ENCODE measurements at regions not wholly inside any gene's neighbourhood (a gene's known extent, or its start where the extent isn't known, plus 50 kb on each side); places are given as distances from the start of the nearest gene placed in this dataset.

DNA sequence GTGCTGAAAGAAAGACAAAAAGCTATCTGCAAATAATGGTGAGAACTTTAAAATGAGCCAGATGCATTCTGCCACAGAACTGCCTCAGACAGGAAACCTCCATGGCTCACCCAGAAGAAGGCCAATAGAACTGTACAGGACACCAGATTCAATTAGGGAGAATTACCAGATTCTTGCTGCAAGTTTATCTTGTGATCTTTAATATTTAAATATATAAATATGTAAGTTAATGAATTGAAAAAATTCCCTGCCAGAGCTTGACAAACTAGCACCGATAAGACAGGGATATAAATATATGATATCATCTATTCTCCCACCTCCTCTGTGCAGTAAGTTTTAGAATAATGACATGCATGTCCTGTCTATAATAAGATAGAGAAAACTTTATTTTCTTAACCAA is 252.8 kb downstream of the PLK2 start:
- DNase-seq, result no peak
- 18 to 27% (median 18%) methylated on average over 1 of the region's 1 CpG for WGBS, 3 donors
- Histone ChIP-seq H3K9me3 (no peaks in the 10 kb centered on the region), H3K36me3 (no peaks in the 10 kb centered on the region), H3K4me1 (ENCODE audit: insufficient read depth) (no peaks in the 10 kb centered on the region), H3K4me3 (no peak overlapping the region), H3K27me3 (no peaks in the 10 kb centered on the region), H3K27ac (no peak overlapping the region)
- TF ChIP-seq POLR2A (IDR thresholded peaks at IDR 0.05) (no peak), EP300 (IDR thresholded peaks at IDR 0.05) (no peak)
- TF ChIP-seq, protein P1, sequence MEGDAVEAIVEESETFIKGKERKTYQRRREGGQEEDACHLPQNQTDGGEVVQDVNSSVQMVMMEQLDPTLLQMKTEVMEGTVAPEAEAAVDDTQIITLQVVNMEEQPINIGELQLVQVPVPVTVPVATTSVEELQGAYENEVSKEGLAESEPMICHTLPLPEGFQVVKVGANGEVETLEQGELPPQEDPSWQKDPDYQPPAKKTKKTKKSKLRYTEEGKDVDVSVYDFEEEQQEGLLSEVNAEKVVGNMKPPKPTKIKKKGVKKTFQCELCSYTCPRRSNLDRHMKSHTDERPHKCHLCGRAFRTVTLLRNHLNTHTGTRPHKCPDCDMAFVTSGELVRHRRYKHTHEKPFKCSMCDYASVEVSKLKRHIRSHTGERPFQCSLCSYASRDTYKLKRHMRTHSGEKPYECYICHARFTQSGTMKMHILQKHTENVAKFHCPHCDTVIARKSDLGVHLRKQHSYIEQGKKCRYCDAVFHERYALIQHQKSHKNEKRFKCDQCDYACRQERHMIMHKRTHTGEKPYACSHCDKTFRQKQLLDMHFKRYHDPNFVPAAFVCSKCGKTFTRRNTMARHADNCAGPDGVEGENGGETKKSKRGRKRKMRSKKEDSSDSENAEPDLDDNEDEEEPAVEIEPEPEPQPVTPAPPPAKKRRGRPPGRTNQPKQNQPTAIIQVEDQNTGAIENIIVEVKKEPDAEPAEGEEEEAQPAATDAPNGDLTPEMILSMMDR (IDR thresholded peaks at IDR 0.05), result no peak
- intact Hi-C loops (cut with DNase I), result no loop called here

GRCh38 chr5:58204966-58205365 is 254.9 kb downstream of the PLK2 start:
- WGBS, 3 donors, result 90 to 96% (median 94%) methylated on average over 3 of the region's 3 CpGs
- intact Hi-C loops (cut with DNase I), result no loop called here
- H3K4me1 ChIP-seq (ENCODE audit: insufficient read depth), result no peaks in the 10 kb centered on the region
- TF ChIP-seq, protein P1 (IDR thresholded peaks at IDR 0.05), result no peak
- TF ChIP-seq EP300 (IDR thresholded peaks at IDR 0.05), result no peak
- TF ChIP-seq POLR2A (IDR thresholded peaks at IDR 0.05), result no peak
- H3K9me3 ChIP-seq, result no peaks in the 10 kb centered on the region
- no peaks in the 10 kb centered on the region for H3K27me3 ChIP-seq
- no peak for DNase-seq
- H3K27ac ChIP-seq, result no peak overlapping the region
- H3K4me3 ChIP-seq, result no peak overlapping the region
- H3K36me3 ChIP-seq, result no peaks in the 10 kb centered on the region

DNA sequence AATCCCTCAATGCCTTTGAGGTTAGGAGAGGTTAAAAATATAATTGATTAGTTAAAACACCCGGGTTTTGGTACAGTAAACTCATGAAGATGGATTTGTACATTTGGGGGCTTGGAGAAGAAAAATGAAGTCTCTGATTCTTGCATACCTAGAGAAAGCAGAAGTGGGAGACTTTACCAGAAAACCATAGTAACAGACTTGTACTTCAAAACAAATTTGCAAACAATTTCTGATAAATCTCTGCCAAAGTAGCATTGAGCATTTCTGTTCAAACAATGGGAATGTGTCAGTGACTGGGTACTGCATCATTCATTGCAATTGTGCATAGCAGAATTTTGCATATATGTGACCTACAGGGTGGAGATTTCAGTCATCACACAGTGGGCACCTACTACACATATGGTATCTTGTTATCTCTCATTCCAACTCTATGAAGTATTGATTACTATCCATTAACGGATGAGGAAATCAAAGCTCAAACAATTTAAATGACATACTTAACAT is 256.9 kb downstream of the PLK2 start:
- Histone ChIP-seq H3K4me3 (no peak overlapping the region), H3K36me3 (no peaks in the 10 kb centered on the region), H3K9me3 (no peaks in the 10 kb centered on the region), H3K27me3 (no peaks in the 10 kb centered on the region), H3K4me1 (ENCODE audit: insufficient read depth) (no peaks in the 10 kb centered on the region), H3K27ac (no peak overlapping the region)
- DNase-seq, result no peak
- intact Hi-C loops (cut with DNase I), result no loop called here
- no peak for TF ChIP-seq POLR2A (IDR thresholded peaks at IDR 0.05)
- no peak for TF ChIP-seq EP300 (IDR thresholded peaks at IDR 0.05)
- TF ChIP-seq, protein P1 (IDR thresholded peaks at IDR 0.05), result no peak
- WGBS, 3 donors, result 79 to 82% (median 80%) methylated on average over 2 of the region's 2 CpGs

GRCh38 chr5:58201922-58202648 is 257.8 kb downstream of the PLK2 start:
- no peak for DNase-seq
- intact Hi-C loops (cut with DNase I), result no loop called here
- H3K9me3 ChIP-seq, result no peaks in the 10 kb centered on the region
- no peak overlapping the region for H3K4me3 ChIP-seq
- H3K27ac ChIP-seq, result no peak overlapping the region
- no peaks in the 10 kb centered on the region for H3K4me1 ChIP-seq (ENCODE audit: insufficient read depth)
- no peaks in the 10 kb centered on the region for H3K36me3 ChIP-seq
- no peak for TF ChIP-seq EP300 (IDR thresholded peaks at IDR 0.05)
- TF ChIP-seq POLR2A (IDR thresholded peaks at IDR 0.05), result no peak
- 86 to 91% (median 87%) methylated on average over 6 of the region's 6 CpGs for WGBS, 3 donors
- H3K27me3 ChIP-seq, result no peaks in the 10 kb centered on the region

- TF ChIP-seq EP300 (IDR thresholded peaks at IDR 0.05) (no peak), POLR2A (IDR thresholded peaks at IDR 0.05) (no peak)
- TF ChIP-seq, protein P1 (IDR thresholded peaks at IDR 0.05), result no peak
- 97 to 100% (median 97%) methylated on average over 1 of the region's 1 CpG for WGBS, 3 donors
- no peaks in the 10 kb centered on the region for H3K9me3 ChIP-seq
- no peaks in the 10 kb centered on the region for H3K36me3 ChIP-seq
- no peak overlapping the region for H3K27ac ChIP-seq
- H3K27me3 ChIP-seq, result no peaks in the 10 kb centered on the region
- no peak for DNase-seq
- no peaks in the 10 kb centered on the region for H3K4me1 ChIP-seq (ENCODE audit: insufficient read depth)
- no peak overlapping the region for H3K4me3 ChIP-seq
- intact Hi-C loops (cut with DNase I), result no loop called here
These were observed 259.4 kb downstream of the PLK2 start for GRCh38 chr5:58200451-58200850.

Data from ovary (tissue), 7 donors.